SH-SY5Y (cell line): ENCODE measurements at regions not wholly inside any gene's neighbourhood (a gene's known extent, or its start where the extent isn't known, plus 50 kb on each side); places are given as distances from the start of the nearest gene placed in this dataset.

Experiments
- GATA2 ChIP-seq: IDR thresholded peaks from 2 replicates; pipeline ENCODE4 v1.6.1; 2011; ENCODE audit warnings: mild to moderate bottlenecking, low read depth, low read length
- GATA3 ChIP-seq: IDR thresholded peaks from 2 replicates; pipeline ENCODE4 v1.6.1; 2011; ENCODE audit warnings: low read depth, mild to moderate bottlenecking, low read length, moderate library complexity

DNA sequence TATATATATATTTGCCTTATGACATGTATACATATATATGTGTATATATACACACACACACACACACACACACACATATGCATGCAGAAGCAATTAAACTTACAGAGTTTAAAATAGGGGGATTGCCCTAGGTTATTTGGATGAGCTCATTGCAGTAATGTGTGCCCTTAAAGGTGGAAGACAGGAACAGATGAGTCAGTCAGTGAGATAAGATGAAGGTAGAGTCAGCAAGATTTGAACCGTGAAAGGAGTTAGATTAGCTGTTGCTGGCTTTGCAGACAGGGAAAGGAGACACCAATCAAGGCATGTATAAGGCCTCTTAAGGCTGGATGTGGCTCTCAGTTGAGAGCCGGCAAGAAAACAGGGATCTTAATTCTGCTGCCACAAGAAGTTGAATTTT, 902.4 kb upstream of the RAG2 start:
- no peak for TF ChIP-seq GATA2
- no peak for TF ChIP-seq GATA3
